CD4-positive, alpha-beta T cell treated with Interferon gamma for 1 hour (primary cell): ENCODE measurements at regions not wholly inside any gene's neighbourhood (a gene's known extent, or its start where the extent isn't known, plus 50 kb on each side); places are given as distances from the start of the nearest gene placed in this dataset.
"Not testable (repeated sequence)": the region's sequence is repeated elsewhere in the genome, so short reads cannot be mapped to it uniquely, and the experiment has no call there.

Experiments used
- DNase-seq: peaks from one replicate; pipeline ENCODE4 v3.0.0-alpha.2; 2020

DNA sequence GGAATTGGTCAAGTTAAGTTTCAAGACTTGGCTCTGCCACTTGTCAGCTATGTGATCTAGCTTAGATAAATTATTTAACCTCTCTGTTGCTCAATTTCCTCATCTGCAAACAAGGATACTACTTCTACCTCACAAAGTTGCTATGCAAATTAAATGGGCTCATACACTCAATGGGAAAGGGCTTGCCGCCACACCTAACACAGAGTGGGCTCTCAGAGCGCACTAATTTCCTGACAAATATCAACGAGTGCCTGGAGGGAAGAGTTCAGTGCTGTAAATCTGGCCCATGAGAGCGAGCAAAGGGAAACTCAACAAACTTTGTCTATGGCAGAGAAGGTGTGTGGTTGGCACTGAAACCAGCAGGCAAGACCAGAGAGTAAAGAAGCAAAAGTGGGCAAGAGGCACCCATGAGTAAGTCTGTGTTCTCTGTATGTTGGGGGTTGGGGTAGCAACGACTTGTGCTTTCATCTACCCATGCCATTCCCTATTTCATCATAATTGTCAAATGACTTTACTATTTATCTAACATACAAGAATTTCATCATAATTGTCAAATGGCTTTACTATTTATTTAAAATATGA is 60.7 kb upstream of the PHF21A start:
- no peak for DNase-seq

DNA sequence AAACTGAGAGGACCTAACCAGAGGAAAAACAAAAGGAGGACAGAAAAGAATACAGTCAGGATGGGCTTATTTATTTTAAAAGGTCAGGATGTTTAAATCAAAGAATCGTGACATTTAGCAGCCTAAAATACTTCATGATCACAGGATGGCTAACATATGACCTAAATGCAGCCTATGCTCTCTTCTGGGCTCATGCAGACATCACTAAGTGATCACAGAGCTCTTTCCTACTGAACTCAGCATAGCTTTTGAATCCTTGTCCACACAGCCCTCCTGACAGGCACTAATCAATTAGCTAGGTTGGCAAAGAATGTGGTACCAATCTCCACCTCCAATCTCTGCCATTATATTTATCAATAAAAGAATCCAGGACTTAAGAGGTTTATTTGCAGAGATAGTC is 60.1 kb upstream of the PHF21A start:
- no peak for DNase-seq

DNA sequence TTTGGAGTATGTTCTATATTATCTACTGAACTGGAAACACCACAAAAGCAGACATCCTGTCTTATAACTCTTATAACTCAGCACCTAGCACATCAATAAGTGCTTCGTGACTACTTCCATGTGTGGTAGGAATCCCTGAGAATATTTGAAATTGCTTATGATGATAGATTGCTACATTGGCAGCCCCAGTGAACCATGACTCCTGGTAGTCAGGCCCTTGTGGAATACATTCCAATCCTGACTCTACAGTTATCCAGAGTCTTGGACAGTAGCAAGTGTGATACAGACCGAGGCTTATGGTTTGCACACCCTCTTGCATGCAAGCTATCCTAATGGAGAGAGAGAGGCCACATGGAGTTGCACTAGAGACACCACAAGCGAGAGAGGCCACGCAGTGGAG is 59.5 kb upstream of the PHF21A start:
- DNase-seq, result no peak

DNA sequence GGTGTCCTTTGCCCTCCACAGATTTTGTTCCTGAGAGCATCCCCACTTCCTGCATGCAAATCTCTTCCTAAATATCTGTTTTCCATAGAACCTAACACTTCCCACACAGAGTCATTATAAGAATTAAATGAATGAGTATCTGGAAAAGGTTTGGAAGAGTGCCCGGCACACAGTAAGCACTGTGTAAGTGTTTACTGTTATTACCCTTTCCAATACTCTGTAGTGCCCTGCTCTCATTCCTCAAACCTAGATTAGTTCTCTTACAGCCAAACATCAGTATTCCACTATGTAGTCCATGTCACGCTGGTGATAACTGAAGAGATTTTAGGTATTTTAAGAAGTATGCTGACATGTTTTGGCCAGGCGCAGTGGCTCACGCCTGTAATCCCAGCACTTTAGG is 57.3 kb upstream of the PHF21A start:
- no peak for DNase-seq

DNA sequence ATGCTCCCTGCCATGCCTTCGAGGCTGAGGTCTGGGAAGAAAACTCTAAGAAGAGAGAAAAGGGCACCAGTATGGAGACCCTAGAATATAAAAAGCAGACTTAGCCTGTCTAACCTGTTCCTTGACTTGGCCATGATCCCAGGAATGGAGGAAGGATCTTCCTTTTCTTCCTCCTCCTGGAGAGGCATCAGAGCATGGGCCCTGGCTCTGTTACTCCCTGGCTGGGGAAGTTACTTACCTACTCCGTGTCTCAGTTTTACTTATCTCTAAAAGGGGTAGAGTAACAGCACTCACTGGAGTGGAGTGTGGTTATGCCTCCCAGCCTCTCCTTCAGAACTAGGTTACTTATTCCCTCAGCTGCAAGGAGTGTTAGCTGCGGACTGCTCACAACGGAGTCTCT is 55.2 kb upstream of the PHF21A start:
- DNase-seq, result no peak

DNA sequence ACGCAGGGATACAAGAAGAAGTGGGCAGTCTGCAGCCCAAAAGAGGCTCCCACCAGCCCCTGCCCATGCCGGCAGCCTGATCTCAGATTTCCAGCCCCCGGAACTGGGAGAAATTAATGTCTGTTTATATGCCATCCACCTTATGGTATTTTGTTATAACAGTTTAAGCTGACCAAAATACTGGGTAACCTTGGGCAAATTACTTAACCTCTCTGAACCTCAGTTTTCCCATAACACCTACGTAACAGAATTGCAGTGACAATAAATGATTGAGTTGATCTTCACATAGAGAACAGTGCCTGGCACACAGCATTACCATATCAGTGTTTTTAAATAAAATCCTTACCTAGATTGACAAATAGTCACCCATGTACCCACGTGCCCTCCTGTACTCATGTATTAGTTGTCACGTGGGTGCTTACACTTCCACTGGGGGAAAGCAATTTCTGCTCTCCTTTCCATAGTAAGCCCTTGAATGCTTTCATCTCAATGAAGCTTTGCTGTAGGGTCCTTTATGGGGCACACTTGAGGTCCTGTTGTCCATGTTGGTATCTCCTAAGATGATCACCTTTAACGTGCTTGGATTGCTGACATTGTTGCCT is 54.2 kb upstream of the PHF21A start:
- no peak for DNase-seq

DNA sequence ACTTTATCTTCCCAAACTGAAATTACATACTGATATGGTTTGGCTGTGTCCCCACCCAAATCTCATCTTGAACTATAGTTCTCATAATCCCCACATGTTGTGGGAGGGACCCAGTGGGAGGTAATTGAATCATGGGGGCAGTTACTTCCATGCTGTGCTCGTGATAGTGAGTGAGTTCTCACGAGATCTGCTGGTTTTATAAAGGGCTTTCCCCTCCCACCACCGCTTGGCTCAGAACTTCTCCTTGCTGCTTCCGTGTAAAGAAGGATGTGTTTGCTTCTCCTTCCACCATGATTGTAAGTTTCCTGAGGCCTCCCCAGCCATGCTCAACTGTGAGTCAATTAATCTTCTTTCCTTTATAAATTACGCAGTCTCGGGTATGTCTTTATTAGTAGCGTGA is 50.4 kb upstream of the PHF21A start:
- not testable (repeated sequence) for DNase-seq
